ENCODE measurements at regions not wholly inside any gene's neighbourhood (a gene's known extent, or its start where the extent isn't known, plus 50 kb on each side); places are given as distances from the start of the nearest gene placed in this dataset.
A peak's percentile ranks its signal among the peaks of the same experiment; 100 is the strongest.

DNA sequence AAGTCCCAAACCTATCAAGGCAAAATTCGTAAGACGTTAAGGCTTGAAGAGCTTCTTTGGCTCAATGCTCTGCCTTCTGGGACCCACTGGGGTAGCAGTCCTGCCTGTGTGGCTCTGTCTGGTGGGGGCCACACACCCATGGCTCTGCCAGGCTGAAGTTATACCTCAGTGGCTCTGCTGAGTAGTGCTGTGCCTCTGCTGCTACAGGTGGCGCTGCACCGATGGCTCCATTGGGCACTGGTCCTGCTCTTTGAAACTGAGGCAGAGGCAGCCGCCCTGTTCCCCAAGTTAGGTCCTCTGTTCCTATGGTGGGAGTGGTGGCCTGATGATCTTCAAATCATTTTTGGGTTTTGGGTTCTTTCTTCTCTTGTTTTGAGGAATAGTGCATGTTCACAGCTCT is 68.0 kb upstream of the AP4E1 start:
- no peak overlapping the region for H3K4me3 Mint-ChIP-seq
- peaks cover 11 to 20% of the 10 kb centered on the region in 2 donors for H3K27me3 Mint-ChIP-seq (ENCODE audit: low read depth in 2 of 2)
- Histone ChIP-seq H3K4me1 (ENCODE audit: control insufficient read depth, insufficient read depth, low read length) (no peaks in the 10 kb centered on the region), H3K36me3 (ENCODE audit: control insufficient read depth, insufficient read depth, low read length) (no peaks in the 10 kb centered on the region), H3K9me3 (ENCODE audit: control insufficient read depth, insufficient read depth, low read length) (no peaks in the 10 kb centered on the region), H3K4me3 (ENCODE audit: low read length) (no peak overlapping the region), H3K27ac (ENCODE audit: low read length) (no peak overlapping the region), H3K27me3 (ENCODE audit: control insufficient read depth, insufficient read depth, low read length) (no peaks in the 10 kb centered on the region)
- DNase-seq (peak in 1 of 2 donors; percentile 3), ATAC-seq (no peak)
- WGBS (ENCODE audit: insufficient coverage) = 97% methylated on average over 5 of the region's 5 CpGs
- no peaks in the 10 kb centered on the region for H3K9me3 Mint-ChIP-seq
- no peak for TF ChIP-seq CTCF (IDR thresholded peaks at IDR 0.05)
- intact Hi-C loops (cut with micrococcal nuclease) = no loop called here
- H3K36me3 Mint-ChIP-seq = no peaks in the 10 kb centered on the region
- H3K27ac Mint-ChIP-seq = no peak overlapping the region
- H3K4me1 Mint-ChIP-seq = no peaks in the 10 kb centered on the region

DNA sequence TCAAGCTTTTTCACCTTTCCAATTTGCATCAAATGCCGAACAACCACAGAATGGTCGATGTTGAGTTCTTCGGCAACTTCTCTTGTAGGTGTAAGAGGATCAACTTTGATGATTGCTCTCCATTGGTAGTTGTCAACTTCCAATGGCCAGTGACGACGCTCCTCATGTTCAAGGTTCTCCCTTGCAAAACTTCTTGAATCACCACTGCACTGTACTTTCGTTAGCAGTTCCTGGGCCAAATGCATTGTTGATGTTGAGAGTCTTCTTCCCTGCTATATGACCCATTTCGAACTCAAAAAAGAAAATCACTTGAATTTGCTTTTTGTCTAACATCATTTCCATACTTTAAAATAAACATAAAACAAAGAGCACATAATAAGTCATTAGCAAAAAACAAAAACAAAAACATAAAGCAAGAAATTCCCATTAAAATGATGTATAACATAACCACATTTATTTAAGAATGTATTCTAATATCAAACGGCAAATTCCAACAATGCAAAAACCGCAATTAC is 71.2 kb upstream of the AP4E1 start:
- Mint-ChIP-seq H3K9me3 (no peaks in the 10 kb centered on the region), H3K4me3 (no peak overlapping the region), H3K27me3 (ENCODE audit: low read depth in 2 of 2) (peaks cover 6 to 20% of the 10 kb centered on the region in 2 donors), H3K4me1 (no peaks in the 10 kb centered on the region), H3K27ac (no peak overlapping the region), H3K36me3 (no peaks in the 10 kb centered on the region)
- Histone ChIP-seq H3K9me3 (ENCODE audit: control insufficient read depth, insufficient read depth, low read length) (no peaks in the 10 kb centered on the region), H3K36me3 (ENCODE audit: control insufficient read depth, insufficient read depth, low read length) (no peaks in the 10 kb centered on the region), H3K27me3 (ENCODE audit: control insufficient read depth, insufficient read depth, low read length) (no peaks in the 10 kb centered on the region), H3K27ac (ENCODE audit: low read length) (no peak overlapping the region), H3K4me3 (ENCODE audit: low read length) (no peak overlapping the region), H3K4me1 (ENCODE audit: control insufficient read depth, insufficient read depth, low read length) (no peaks in the 10 kb centered on the region)
- no peak for TF ChIP-seq CTCF (IDR thresholded peaks at IDR 0.05)
- 91% methylated on average over 9 of the region's 9 CpGs for WGBS (ENCODE audit: insufficient coverage)
- no peak for DNase-seq
- no peak for ATAC-seq
- intact Hi-C loops (cut with micrococcal nuclease) = no loop called here

DNA sequence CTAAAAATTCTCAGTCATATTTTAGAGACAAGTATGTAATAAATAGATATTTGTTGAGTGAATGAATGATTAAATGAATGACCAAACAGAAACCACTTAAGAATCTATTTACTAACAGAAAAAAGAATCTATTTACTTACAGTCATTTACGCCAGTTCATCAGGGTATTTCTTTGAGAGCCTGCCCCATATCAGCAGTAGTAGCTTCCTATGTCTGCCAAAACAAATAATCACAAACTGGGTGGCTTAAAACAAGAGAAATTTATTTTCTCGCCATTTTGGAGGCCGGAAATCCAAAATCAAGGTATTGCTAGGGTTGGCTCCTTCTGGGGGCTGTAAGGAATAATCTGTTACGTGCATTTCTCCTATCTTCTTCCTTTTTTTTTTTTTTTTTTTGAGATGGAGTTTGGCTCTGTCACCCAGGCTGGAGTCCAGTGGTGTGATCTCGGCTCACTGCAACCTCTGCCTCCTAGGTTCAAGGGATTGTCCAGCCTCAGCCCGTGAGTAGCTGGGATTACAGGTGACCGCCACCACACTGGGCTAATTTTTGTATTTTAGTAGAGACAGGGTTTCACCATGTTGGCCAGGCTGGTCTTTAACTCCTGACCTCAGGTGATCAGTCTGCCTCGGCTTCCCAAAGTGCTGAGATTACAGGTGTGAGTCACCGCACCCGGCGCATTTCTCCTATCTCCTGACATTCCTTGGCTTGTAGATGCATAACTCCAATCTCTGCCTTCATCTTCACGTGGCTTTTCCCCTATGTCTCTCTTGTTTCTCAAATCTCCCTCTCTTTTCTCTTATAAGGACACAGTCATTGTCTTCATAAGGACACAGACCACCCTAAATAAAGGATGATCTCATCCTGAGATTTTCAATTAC is 65.2 kb upstream of the SPPL2A start:
- Mint-ChIP-seq H3K27me3 (ENCODE audit: low read depth in 2 of 2) (peaks cover 6 to 14% of the 10 kb centered on the region in 2 donors), H3K27ac (no peak overlapping the region), H3K4me3 (no peak overlapping the region), H3K9me3 (no peaks in the 10 kb centered on the region), H3K4me1 (no peaks in the 10 kb centered on the region), H3K36me3 (no peaks in the 10 kb centered on the region)
- H3K27ac ChIP-seq (ENCODE audit: low read length) = no peak overlapping the region
- H3K36me3 ChIP-seq (ENCODE audit: control insufficient read depth, insufficient read depth, low read length) = no peaks in the 10 kb centered on the region
- DNase-seq (no peak), ATAC-seq (no peak)
- no peaks in the 10 kb centered on the region for H3K27me3 ChIP-seq (ENCODE audit: control insufficient read depth, insufficient read depth, low read length)
- 90% methylated on average over 12 of the region's 12 CpGs for WGBS (ENCODE audit: insufficient coverage)
- intact Hi-C loops (cut with micrococcal nuclease) = no loop called here
- H3K4me3 ChIP-seq (ENCODE audit: low read length) = no peak overlapping the region
- no peaks in the 10 kb centered on the region for H3K9me3 ChIP-seq (ENCODE audit: control insufficient read depth, insufficient read depth, low read length)
- no peak for TF ChIP-seq CTCF (IDR thresholded peaks at IDR 0.05)
- no peaks in the 10 kb centered on the region for H3K4me1 ChIP-seq (ENCODE audit: control insufficient read depth, insufficient read depth, low read length)

All from natural killer cell (primary cell).